GM23338 (cell line): ENCODE measurements at regions not wholly inside any gene's neighbourhood (a gene's known extent, or its start where the extent isn't known, plus 50 kb on each side); places are given as distances from the start of the nearest gene placed in this dataset.

Experiments
- ATAC-seq: fragments of 200-7000 bp; cut with Tn5 transposase; 3 replicates; pipeline ENCODE4 v1.9.1; 2020
- DNase-seq: peaks from one replicate; pipeline ENCODE4 v3.0.0-alpha.2; 2015; ENCODE audit warnings: low spot score
- H2AFZ ChIP-seq: fragments of 200-600 bp; sonication (generic); 2 replicates; pipeline ENCODE4 v1.8.0; 2016; ENCODE audit warnings: antibody characterized with exemption, mild to moderate bottlenecking, moderate library complexity
- H3F3A ChIP-seq: fragments of 200-600 bp; sonication (generic); replicated peaks from 2 replicates; pipeline ENCODE4 v1.8.0; 2017; ENCODE audit warnings: antibody characterized with exemption, mixed run types, low read depth
- H3K27ac ChIP-seq: fragments of 200-600 bp; sonication (generic); 2 replicates; pipeline ENCODE4 v1.6.1; 2016; ENCODE audit warnings: low read depth
- H3K27me3 ChIP-seq: fragments of 200-600 bp; sonication (generic); 2 replicates; pipeline ENCODE4 v1.8.0; 2016; ENCODE audit warnings: mild to moderate bottlenecking, mixed run types, moderate library complexity; ENCODE audit not compliant: insufficient read depth
- H3K36me3 ChIP-seq: fragments of 200-600 bp; sonication (generic); 2 replicates; pipeline ENCODE4 v1.8.0; 2016; ENCODE audit warnings: mild to moderate bottlenecking; ENCODE audit not compliant: insufficient read depth
- H3K4me1 ChIP-seq: fragments of 200-600 bp; sonication (generic); 2 replicates; pipeline ENCODE4 v1.8.0; 2016; ENCODE audit warnings: mild to moderate bottlenecking, moderate library complexity; ENCODE audit not compliant: insufficient read depth
- H3K4me2 ChIP-seq: fragments of 200-600 bp; sonication (generic); 2 replicates; pipeline ENCODE4 v1.7.1; 2017; ENCODE audit warnings: mixed run types
- H3K4me3 ChIP-seq: fragments of 200-600 bp; sonication (generic); 2 replicates; pipeline ENCODE4 v1.6.1; 2016; ENCODE audit warnings: mixed run types
- H3K79me2 ChIP-seq: fragments of 200-600 bp; sonication (generic); replicated peaks from 2 replicates; pipeline ENCODE4 v1.8.0; 2017; ENCODE audit warnings: mild to moderate bottlenecking; ENCODE audit not compliant: insufficient read depth
- H3K9me2 ChIP-seq: fragments of 200-600 bp; sonication (generic); 2 replicates; pipeline ENCODE4 v1.8.0; 2017; ENCODE audit not compliant: insufficient read depth
- H4K20me1 ChIP-seq: fragments of 200-600 bp; sonication (generic); replicated peaks from 2 replicates; pipeline ENCODE4 v1.8.0; 2017; ENCODE audit warnings: mild to moderate bottlenecking; ENCODE audit not compliant: insufficient read depth
- H3K27ac Mint-ChIP-seq: 2 replicates; pipeline ENCODE4 v1.8.0; 2020; ENCODE audit warnings: inconsistent platforms, mild to moderate bottlenecking, moderate library complexity, mixed read lengths
- H3K27me3 Mint-ChIP-seq: 3 replicates; pipeline ENCODE4 v1.8.0; 2022; ENCODE audit warnings: low read depth, mild to moderate bottlenecking, moderate library complexity, mixed read lengths, inconsistent platforms; ENCODE audit not compliant: insufficient read depth, poor library complexity
- H3K36me3 Mint-ChIP-seq: 3 replicates; pipeline ENCODE4 v1.8.0; 2021; ENCODE audit warnings: low read depth, mild to moderate bottlenecking, inconsistent platforms, moderate library complexity, mixed read lengths
- H3K4me1 Mint-ChIP-seq: 3 replicates; pipeline ENCODE4 v1.8.0; 2020; ENCODE audit warnings: mild to moderate bottlenecking, inconsistent platforms, mixed read lengths
- H3K4me3 Mint-ChIP-seq: 3 replicates; pipeline ENCODE4 v1.8.0; 2021; ENCODE audit warnings: moderate library complexity, mild to moderate bottlenecking, inconsistent platforms, mixed read lengths
- H3K9me3 Mint-ChIP-seq: 3 replicates; pipeline ENCODE4 v1.8.0; 2020; ENCODE audit warnings: moderate library complexity, mild to moderate bottlenecking, inconsistent platforms, mixed read lengths
- CREB1 ChIP-seq: fragments of 250-450 bp; sonication (Bioruptor Pico); IDR thresholded peaks from 2 replicates; pipeline ENCODE4 v1.5.0; 2020; ENCODE audit warnings: low read depth, mild to moderate bottlenecking, moderate library complexity
- CTCF ChIP-seq, 2 experiments: fragments of 200-600 bp in 1 of 2; sonication (generic) in 1 of 2; conservative IDR thresholded peaks; 2 replicates each; pipeline versions ENCODE4 v1.5.1 to v1.6.1; 2016 to 2017; ENCODE audit warnings: antibody characterized with exemption in 2 of 2, low read depth in 2 of 2, mild to moderate bottlenecking in 2 of 2, moderate library complexity in 1 of 2
- EZH2 ChIP-seq: fragments of 200-600 bp; sonication (generic); IDR thresholded peaks from one replicate; pipeline ENCODE4 v1.8.0; 2017; ENCODE audit warnings: antibody characterized with exemption, mild to moderate bottlenecking, low read depth; ENCODE audit not compliant: unreplicated experiment
- EZH2phosphoT487 ChIP-seq: fragments of 200-600 bp; sonication (generic); IDR thresholded peaks from one replicate; pipeline ENCODE4 v1.8.1; 2018; ENCODE audit warnings: antibody characterized with exemption; ENCODE audit not compliant: unreplicated experiment
- JUNB ChIP-seq: IDR thresholded peaks from one replicate; pipeline ENCODE4 v1.6.1; 2016; ENCODE audit warnings: antibody characterized with exemption; ENCODE audit not compliant: unreplicated experiment
- NANOG ChIP-seq: IDR thresholded peaks from 2 replicates; pipeline ENCODE4 v1.6.1; 2016; ENCODE audit warnings: antibody characterized with exemption, borderline replicate concordance
- POLR2AphosphoS5 ChIP-seq: IDR thresholded peaks from 2 replicates; pipeline ENCODE4 v1.6.1; 2016; ENCODE audit warnings: antibody characterized with exemption, low read depth
- STAT1 ChIP-seq: IDR thresholded peaks from one replicate; pipeline ENCODE4 v1.6.1; 2016; ENCODE audit warnings: antibody characterized with exemption; ENCODE audit not compliant: unreplicated experiment
- ZNF114 ChIP-seq: fragments of 250-450 bp; sonication (Bioruptor Pico); IDR thresholded peaks from 2 replicates; pipeline ENCODE4 v1.5.0; 2020; ENCODE audit warnings: mild to moderate bottlenecking, moderate library complexity
- ZNF331 ChIP-seq: fragments of 250-450 bp; sonication (Bioruptor Pico); IDR thresholded peaks from 2 replicates; pipeline ENCODE4 v1.5.0; 2020; ENCODE audit warnings: low read depth, mild to moderate bottlenecking, moderate library complexity
- ZNF462 ChIP-seq: fragments of 250-450 bp; sonication (Bioruptor Pico); IDR thresholded peaks from 2 replicates; pipeline ENCODE4 v1.5.0; 2020; ENCODE audit warnings: mild to moderate bottlenecking, moderate library complexity

DNA sequence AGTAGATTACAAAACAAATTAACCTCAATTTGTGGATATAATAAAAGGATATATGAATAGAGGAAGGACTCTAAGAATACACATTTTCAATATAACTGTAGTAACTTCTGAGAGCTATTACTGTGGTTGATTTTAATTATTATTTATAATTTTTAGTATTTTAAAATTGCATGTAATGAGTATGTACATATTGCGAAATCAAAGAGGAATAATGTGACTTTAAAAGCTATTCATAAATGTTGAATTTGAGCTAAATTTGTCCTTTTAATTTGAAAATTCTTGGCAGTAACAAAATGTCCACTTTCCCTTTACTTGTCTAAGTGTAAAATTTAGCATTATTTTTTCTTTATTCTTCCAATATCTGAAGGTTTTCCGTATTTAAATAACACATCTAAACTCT is 750.6 kb upstream of the PCDH15 start:
- no peaks in the 10 kb centered on the region for H3F3A ChIP-seq
- Mint-ChIP-seq H3K9me3 (no peaks in the 10 kb centered on the region), H3K27ac (no peak overlapping the region), H3K4me3 (no peak overlapping the region), H3K27me3 (no peaks in the 10 kb centered on the region), H3K36me3 (no peaks in the 10 kb centered on the region), H3K4me1 (peaks cover 3% of the 10 kb centered on the region; the same call in 2 of the 3 replicates)
- H3K27me3 ChIP-seq = no peaks in the 10 kb centered on the region
- no peaks in the 10 kb centered on the region for H3K9me2 ChIP-seq
- H4K20me1 ChIP-seq = no peaks in the 10 kb centered on the region
- H3K79me2 ChIP-seq = no peaks in the 10 kb centered on the region
- H3K4me1 ChIP-seq = no peaks in the 10 kb centered on the region
- no peaks in the 10 kb centered on the region for H3K36me3 ChIP-seq
- no peak for ATAC-seq
- H2AFZ ChIP-seq = no peak overlapping the region
- no peak overlapping the region for H3K27ac ChIP-seq
- no peak for DNase-seq
- TF ChIP-seq ZNF462 (no peak), EZH2 (no peak), NANOG (no peak), STAT1 (no peak), EZH2phosphoT487 (no peak), JUNB (no peak), POLR2AphosphoS5 (no peak), ZNF114 (CRISPR knock-in tag) (no peak)
- H3K4me3 ChIP-seq = no peak overlapping the region
- no peak overlapping the region for H3K4me2 ChIP-seq

GRCh38 chr10:55550236-55550635 is 749.2 kb upstream of the PCDH15 start:
- Histone ChIP-seq H3K36me3 (no peaks in the 10 kb centered on the region), H3K4me1 (no peaks in the 10 kb centered on the region), H3K4me3 (no peak overlapping the region), H3K27me3 (no peaks in the 10 kb centered on the region), H3K9me2 (no peaks in the 10 kb centered on the region), H2AFZ (no peak overlapping the region), H3K27ac (no peak overlapping the region), H3K4me2 (no peak overlapping the region), H3F3A (no peaks in the 10 kb centered on the region), H3K79me2 (no peaks in the 10 kb centered on the region), H4K20me1 (no peaks in the 10 kb centered on the region)
- H3K9me3 Mint-ChIP-seq = no peaks in the 10 kb centered on the region
- no peak overlapping the region for H3K27ac Mint-ChIP-seq
- H3K27me3 Mint-ChIP-seq = no peaks in the 10 kb centered on the region
- no peaks in the 10 kb centered on the region for H3K36me3 Mint-ChIP-seq
- H3K4me1 Mint-ChIP-seq = peaks cover 3% of the 10 kb centered on the region; the same call in 2 of the 3 replicates
- DNase-seq (no peak), ATAC-seq (no peak)
- no peak overlapping the region for H3K4me3 Mint-ChIP-seq
- TF ChIP-seq CTCF (conservative IDR thresholded peaks at IDR 0.05; ENCODE audit: low read depth in 2 of 2) (no peak), ZNF331 (no peak), CREB1 (CRISPR knock-in tag) (no peak), NANOG (no peak), EZH2phosphoT487 (no peak), EZH2 (no peak)
